ENCODE measurements at regions not wholly inside any gene's neighbourhood (a gene's known extent, or its start where the extent isn't known, plus 50 kb on each side); places are given as distances from the start of the nearest gene placed in this dataset.
A peak's percentile ranks its signal among the peaks of the same experiment; 100 is the strongest.

DNA sequence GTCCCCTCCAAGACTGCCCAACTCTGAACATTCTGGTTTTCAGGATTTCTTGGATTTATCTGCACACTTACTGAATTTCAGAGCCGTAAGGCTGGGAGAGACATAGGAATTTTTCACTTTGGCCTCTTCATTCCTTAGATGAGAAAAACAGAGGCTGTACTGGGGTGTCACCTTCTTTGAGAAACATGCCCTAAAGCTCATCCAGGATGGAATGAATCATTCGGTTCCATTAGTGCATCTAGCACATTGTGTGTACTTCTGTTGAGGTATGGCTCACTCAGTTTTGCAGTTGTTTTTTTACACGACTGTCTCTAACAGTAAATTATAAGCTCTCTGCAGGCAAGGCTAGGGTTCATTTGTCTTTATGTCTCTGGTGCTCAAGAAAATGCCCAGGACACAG is 383.4 kb downstream of the GATA3 start:
- no peak for DNase-seq
- H3K9me3 Mint-ChIP-seq: no peaks in the 10 kb centered on the region
- no peak overlapping the region for H3K4me3 Mint-ChIP-seq
- intact Hi-C loops (cut with micrococcal nuclease): no loop called here
- peaks cover 21% of the 10 kb centered on the region for H3K4me1 Mint-ChIP-seq (ENCODE audit: low read depth)
- no peaks in the 10 kb centered on the region for H3K36me3 Mint-ChIP-seq (ENCODE audit: low read depth)
- TF ChIP-seq, protein P1, sequence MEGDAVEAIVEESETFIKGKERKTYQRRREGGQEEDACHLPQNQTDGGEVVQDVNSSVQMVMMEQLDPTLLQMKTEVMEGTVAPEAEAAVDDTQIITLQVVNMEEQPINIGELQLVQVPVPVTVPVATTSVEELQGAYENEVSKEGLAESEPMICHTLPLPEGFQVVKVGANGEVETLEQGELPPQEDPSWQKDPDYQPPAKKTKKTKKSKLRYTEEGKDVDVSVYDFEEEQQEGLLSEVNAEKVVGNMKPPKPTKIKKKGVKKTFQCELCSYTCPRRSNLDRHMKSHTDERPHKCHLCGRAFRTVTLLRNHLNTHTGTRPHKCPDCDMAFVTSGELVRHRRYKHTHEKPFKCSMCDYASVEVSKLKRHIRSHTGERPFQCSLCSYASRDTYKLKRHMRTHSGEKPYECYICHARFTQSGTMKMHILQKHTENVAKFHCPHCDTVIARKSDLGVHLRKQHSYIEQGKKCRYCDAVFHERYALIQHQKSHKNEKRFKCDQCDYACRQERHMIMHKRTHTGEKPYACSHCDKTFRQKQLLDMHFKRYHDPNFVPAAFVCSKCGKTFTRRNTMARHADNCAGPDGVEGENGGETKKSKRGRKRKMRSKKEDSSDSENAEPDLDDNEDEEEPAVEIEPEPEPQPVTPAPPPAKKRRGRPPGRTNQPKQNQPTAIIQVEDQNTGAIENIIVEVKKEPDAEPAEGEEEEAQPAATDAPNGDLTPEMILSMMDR (IDR thresholded peaks at IDR 0.05): no peak
- CTCF ChIA-PET: interaction anchor here (1.4 kb wide), 1 partner anchor 9 kb away, joined by 3 read pairs; no protein-coding TSS in a partner anchor
- no peak for ATAC-seq
- POLR2A ChIA-PET: no interaction called here
- no peak overlapping the region for H3K27ac Mint-ChIP-seq
- peaks cover 7% of the 10 kb centered on the region for H3K27me3 Mint-ChIP-seq

GRCh38 chr10:8438603-8439002 is 384.1 kb downstream of the GATA3 start:
- Mint-ChIP-seq H3K27me3 (peaks cover 7% of the 10 kb centered on the region), H3K27ac (no peak overlapping the region), H3K36me3 (ENCODE audit: low read depth) (no peaks in the 10 kb centered on the region), H3K9me3 (no peaks in the 10 kb centered on the region), H3K4me1 (ENCODE audit: low read depth) (peaks cover 21% of the 10 kb centered on the region), H3K4me3 (no peak overlapping the region)
- POLR2A ChIA-PET: no interaction called here
- DNase-seq: peak; percentile 13
- intact Hi-C loops (cut with micrococcal nuclease): no loop called here
- peak; percentile 60 for ATAC-seq
- CTCF ChIA-PET: interaction anchor here (1.4 kb wide), 1 partner anchor 8 kb away, joined by 3 read pairs; no protein-coding TSS in a partner anchor
- TF ChIP-seq, protein P1 (IDR thresholded peaks at IDR 0.05): no peak

DNA sequence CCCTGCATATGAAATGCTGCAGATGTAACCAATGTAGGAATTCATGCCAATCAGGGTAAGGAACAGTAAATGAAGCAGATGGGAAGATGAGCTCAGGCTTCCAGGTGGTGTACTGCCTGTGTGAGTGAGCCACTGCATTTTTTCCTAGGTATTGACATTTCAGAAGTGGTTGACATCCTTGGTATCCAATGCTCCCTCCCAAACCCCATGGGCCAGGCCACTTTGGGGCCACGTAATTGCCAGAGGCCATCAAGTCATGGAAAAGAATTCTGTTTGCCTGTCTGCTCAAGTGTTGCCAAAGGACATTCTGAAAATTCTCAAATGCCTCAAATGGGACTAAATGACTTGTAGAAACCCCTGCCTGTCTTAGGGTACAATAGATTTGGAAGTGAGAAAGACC is 384.6 kb downstream of the GATA3 start:
- POLR2A ChIA-PET: no interaction called here
- Mint-ChIP-seq H3K9me3 (no peaks in the 10 kb centered on the region), H3K36me3 (ENCODE audit: low read depth) (no peaks in the 10 kb centered on the region), H3K27me3 (peaks cover 7% of the 10 kb centered on the region), H3K27ac (no peak overlapping the region), H3K4me1 (ENCODE audit: low read depth) (peaks cover 21% of the 10 kb centered on the region), H3K4me3 (no peak overlapping the region)
- TF ChIP-seq, protein P1 (IDR thresholded peaks at IDR 0.05): no peak
- CTCF ChIA-PET: no interaction called here
- intact Hi-C loops (cut with micrococcal nuclease): no loop called here
- ATAC-seq (no peak), DNase-seq (no peak)

DNA sequence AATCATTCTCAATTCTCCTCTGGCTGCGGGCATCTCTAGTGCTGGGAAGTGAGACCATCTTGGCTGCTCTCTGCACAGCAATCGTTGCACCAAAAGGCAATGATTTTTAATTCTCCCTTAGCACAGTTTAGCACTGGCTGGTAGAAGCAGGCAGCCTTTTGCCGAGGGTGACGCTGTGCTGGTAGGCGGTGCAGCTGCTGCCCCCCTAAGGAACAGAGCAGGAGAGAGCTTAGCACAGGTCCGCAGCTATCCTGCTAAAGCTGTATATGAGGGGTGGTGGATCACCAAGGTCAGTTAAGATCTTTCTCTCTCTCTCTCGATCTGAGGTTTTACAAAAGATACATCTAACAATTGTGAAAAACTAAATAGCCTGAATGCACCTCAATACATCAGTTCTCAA is 390.1 kb downstream of the GATA3 start:
- ChIA-PET CTCF (interaction anchor here (0.7 to 2.0 kb wide), 6 partner anchors 29 to 764 kb away, joined by 3 to 6 read pairs (median 4); no protein-coding TSS in a partner anchor), POLR2A (no interaction called here)
- ATAC-seq: peak; percentile 98
- TF ChIP-seq, protein P1 (IDR thresholded peaks at IDR 0.05): no peak
- Mint-ChIP-seq H3K4me1 (ENCODE audit: low read depth) (peaks cover 9% of the 10 kb centered on the region), H3K27me3 (peaks cover 5% of the 10 kb centered on the region), H3K27ac (no peak overlapping the region), H3K36me3 (ENCODE audit: low read depth) (no peaks in the 10 kb centered on the region), H3K9me3 (no peaks in the 10 kb centered on the region), H3K4me3 (no peak overlapping the region)
- intact Hi-C loops (cut with micrococcal nuclease): no loop called here
- peak; percentile 66 for DNase-seq

DNA sequence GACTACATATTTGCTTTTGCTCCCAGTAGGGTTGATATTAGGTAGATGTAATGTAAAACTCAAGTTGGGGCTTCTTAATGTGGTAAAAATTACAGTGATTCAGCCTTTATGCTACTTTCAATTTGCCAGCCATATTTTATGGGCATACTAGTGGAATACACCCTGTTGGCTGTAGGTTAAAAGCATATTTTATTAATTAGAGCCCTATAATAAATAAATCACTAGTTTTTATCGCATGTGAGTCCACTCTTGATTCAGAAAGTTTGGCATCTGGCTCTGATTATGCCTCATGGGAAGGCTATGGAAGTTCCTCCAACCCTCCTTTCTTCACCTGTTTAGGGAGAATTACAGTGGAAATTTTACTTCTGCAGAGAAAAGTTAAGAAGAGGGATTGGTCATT is 390.9 kb downstream of the GATA3 start:
- no peak overlapping the region for H3K4me3 Mint-ChIP-seq
- CTCF ChIA-PET: interaction anchor here (0.7 to 1.7 kb wide), 4 partner anchors 12 to 386 kb away, joined by 3 to 6 read pairs (median 4); no protein-coding TSS in a partner anchor
- H3K27ac Mint-ChIP-seq: no peak overlapping the region
- intact Hi-C loops (cut with micrococcal nuclease): no loop called here
- H3K36me3 Mint-ChIP-seq (ENCODE audit: low read depth): no peaks in the 10 kb centered on the region
- POLR2A ChIA-PET: no interaction called here
- ATAC-seq (no peak), DNase-seq (no peak)
- H3K4me1 Mint-ChIP-seq (ENCODE audit: low read depth): peaks cover 9% of the 10 kb centered on the region
- peaks cover 5% of the 10 kb centered on the region for H3K27me3 Mint-ChIP-seq
- H3K9me3 Mint-ChIP-seq: no peaks in the 10 kb centered on the region
- TF ChIP-seq, protein P1 (IDR thresholded peaks at IDR 0.05): no peak

Measured in activated CD8-positive, alpha-beta T cell treated with anti-CD3 and anti-CD28 coated beads for 36 hours (primary cell).